ENCODE measurements at regions not wholly inside any gene's neighbourhood (a gene's known extent, or its start where the extent isn't known, plus 50 kb on each side); places are given as distances from the start of the nearest gene placed in this dataset.

- no peak overlapping the region for H3K4me2 ChIP-seq (ENCODE audit: low read length)
- no peaks in the 10 kb centered on the region for H3K4me1 ChIP-seq (ENCODE audit: insufficient read depth, low read length, poor library complexity, severe bottlenecking)
- H3K9me3 ChIP-seq (ENCODE audit: low read length), result no peaks in the 10 kb centered on the region
- H3K36me3 ChIP-seq (ENCODE audit: insufficient read depth, low read length), result no peaks in the 10 kb centered on the region
- DNase-seq (ENCODE audit: low spot score), result no peak
- no TSS peak for BruUV-seq (replicated peaks)
- H3K9me2 ChIP-seq (ENCODE audit: insufficient read depth, low read length), result no peaks in the 10 kb centered on the region
- CTCF ChIA-PET (ENCODE audit: unreplicated experiment), result no interaction called here
- intact Hi-C loops (cut with micrococcal nuclease; ENCODE audit: unreplicated experiment), result no loop called here
- no peak for TF ChIP-seq EZH2phosphoT487 (IDR thresholded peaks at IDR 0.05; ENCODE audit: borderline replicate concordance, low read depth, low read length)
- no peak for TF ChIP-seq CTCF (conservative IDR thresholded peaks at IDR 0.05; ENCODE audit: low read length)
- no peaks in the 10 kb centered on the region for H3K79me2 ChIP-seq (ENCODE audit: insufficient read depth, low read depth, low read length)
- no peaks in the 10 kb centered on the region for H4K20me1 ChIP-seq (ENCODE audit: insufficient read depth, low read length)
- no peak overlapping the region for H3K27ac ChIP-seq (ENCODE audit: low read depth, low read length, poor library complexity, severe bottlenecking)
- POLR2A ChIA-PET, result no interaction called here
- no peak overlapping the region for H2AFZ ChIP-seq (ENCODE audit: low read length)
- H3K4me3 ChIP-seq (ENCODE audit: low read depth, low read length, poor library complexity, severe bottlenecking), result no peak overlapping the region
Observed at GRCh38 chr7:153470004-153470671, 582.1 kb upstream of the DPP6 start.

- no peak for DNase-seq (ENCODE audit: low spot score)
- Histone ChIP-seq H4K20me1 (ENCODE audit: insufficient read depth, low read length) (no peaks in the 10 kb centered on the region), H3K4me3 (ENCODE audit: low read depth, low read length, poor library complexity, severe bottlenecking) (no peak overlapping the region), H3K9me2 (ENCODE audit: insufficient read depth, low read length) (no peaks in the 10 kb centered on the region), H3K9me3 (ENCODE audit: low read length) (no peaks in the 10 kb centered on the region), H3K36me3 (ENCODE audit: insufficient read depth, low read length) (no peaks in the 10 kb centered on the region), H2AFZ (ENCODE audit: low read length) (no peak overlapping the region), H3K4me2 (ENCODE audit: low read length) (no peak overlapping the region), H3K4me1 (ENCODE audit: insufficient read depth, low read length, poor library complexity, severe bottlenecking) (no peaks in the 10 kb centered on the region), H3K27ac (ENCODE audit: low read depth, low read length, poor library complexity, severe bottlenecking) (no peak overlapping the region), H3K79me2 (ENCODE audit: insufficient read depth, low read depth, low read length) (no peaks in the 10 kb centered on the region)
- TF ChIP-seq CTCF (conservative IDR thresholded peaks at IDR 0.05; ENCODE audit: low read length) (no peak), EZH2phosphoT487 (IDR thresholded peaks at IDR 0.05; ENCODE audit: borderline replicate concordance, low read depth, low read length) (no peak)
- POLR2A ChIA-PET, result no interaction called here
- BruUV-seq (replicated peaks), result no TSS peak
- intact Hi-C loops (cut with micrococcal nuclease; ENCODE audit: unreplicated experiment), result no loop called here
- CTCF ChIA-PET (ENCODE audit: unreplicated experiment), result no interaction called here
Observed at GRCh38 chr7:153472516-153472915, 579.7 kb upstream of the DPP6 start.

GRCh38 chr7:153473185-153473584, 579.0 kb upstream of the DPP6 start:
- Histone ChIP-seq H3K9me3 (ENCODE audit: low read length) (no peaks in the 10 kb centered on the region), H2AFZ (ENCODE audit: low read length) (no peak overlapping the region), H3K9me2 (ENCODE audit: insufficient read depth, low read length) (no peaks in the 10 kb centered on the region), H3K36me3 (ENCODE audit: insufficient read depth, low read length) (no peaks in the 10 kb centered on the region), H4K20me1 (ENCODE audit: insufficient read depth, low read length) (no peaks in the 10 kb centered on the region), H3K79me2 (ENCODE audit: insufficient read depth, low read depth, low read length) (no peaks in the 10 kb centered on the region), H3K4me1 (ENCODE audit: insufficient read depth, low read length, poor library complexity, severe bottlenecking) (no peaks in the 10 kb centered on the region), H3K4me3 (ENCODE audit: low read depth, low read length, poor library complexity, severe bottlenecking) (no peak overlapping the region), H3K27ac (ENCODE audit: low read depth, low read length, poor library complexity, severe bottlenecking) (no peak overlapping the region), H3K4me2 (ENCODE audit: low read length) (no peak overlapping the region)
- POLR2A ChIA-PET, result interaction anchor here (0.6 kb wide), 1 partner anchor 890 kb away, joined by 3 read pairs; no protein-coding TSS in a partner anchor
- CTCF ChIA-PET (ENCODE audit: unreplicated experiment), result no interaction called here
- intact Hi-C loops (cut with micrococcal nuclease; ENCODE audit: unreplicated experiment), result no loop called here
- TF ChIP-seq EZH2phosphoT487 (IDR thresholded peaks at IDR 0.05; ENCODE audit: borderline replicate concordance, low read depth, low read length) (no peak), CTCF (conservative IDR thresholded peaks at IDR 0.05; ENCODE audit: low read length) (no peak)
- no TSS peak for BruUV-seq (replicated peaks)
- no peak for DNase-seq (ENCODE audit: low spot score)
